NCI-H128 (cell line): ENCODE measurements at regions not wholly inside any gene's neighbourhood (a gene's known extent, or its start where the extent isn't known, plus 50 kb on each side); places are given as distances from the start of the nearest gene placed in this dataset.

Source experiments
- DNase-seq: peaks from one replicate; lab custom pipeline; 2025; ENCODE audit not compliant: unreplicated experiment; lab: John Stamatoyannopoulos, UW

GRCh38 chr14:50038398-50039119, 77.8 kb downstream of the VCPKMT start:
- no peak for DNase-seq

GRCh38 chr14:50039120-50039517, 77.3 kb downstream of the VCPKMT start:
- DNase-seq = no peak

- DNase-seq = no peak
Measured at GRCh38 chr14:50039734-50040400, 76.5 kb downstream of the VCPKMT start.

GRCh38 chr14:50040401-50040775, 76.0 kb downstream of the VCPKMT start:
- DNase-seq = no peak

GRCh38 chr14:50040895-50041465, 75.4 kb downstream of the VCPKMT start:
- no peak for DNase-seq

- DNase-seq = no peak
Measured at GRCh38 chr14:50041980-50042379, 74.4 kb downstream of the VCPKMT start.

- DNase-seq = no peak
Measured at GRCh38 chr14:50044042-50044651, 72.2 kb downstream of the VCPKMT start.

GRCh38 chr14:50045039-50045711, 71.2 kb downstream of the VCPKMT start:
- DNase-seq = no peak

- no peak for DNase-seq
Measured at GRCh38 chr14:50045837-50046236, 70.5 kb downstream of the VCPKMT start.

GRCh38 chr14:50047274-50047676, 69.1 kb downstream of the VCPKMT start:
- DNase-seq = no peak

GRCh38 chr14:50049093-50049492, 67.3 kb downstream of the VCPKMT start:
- no peak for DNase-seq

- no peak for DNase-seq
Measured at GRCh38 chr14:50049703-50050570, 66.4 kb downstream of the VCPKMT start.

- no peak for DNase-seq
Measured at GRCh38 chr14:50051106-50051505, 65.3 kb downstream of the VCPKMT start.

- no peak for DNase-seq
Measured at GRCh38 chr14:50051706-50052105, 64.7 kb downstream of the VCPKMT start.

- DNase-seq = no peak
Measured at GRCh38 chr14:50052517-50052916, 63.9 kb downstream of the VCPKMT start.

- DNase-seq = no peak
Measured at GRCh38 chr14:50053935-50054334, 62.4 kb downstream of the VCPKMT start.

GRCh38 chr14:50055461-50056228, 60.7 kb downstream of the VCPKMT start:
- no peak for DNase-seq

GRCh38 chr14:50056435-50056834, 59.9 kb downstream of the VCPKMT start:
- no peak for DNase-seq

- no peak for DNase-seq
Measured at GRCh38 chr14:50057331-50057730, 59.0 kb downstream of the VCPKMT start.

GRCh38 chr14:50058113-50058512, 58.3 kb downstream of the VCPKMT start:
- DNase-seq = no peak
